ENCODE measurements at regions not wholly inside any gene's neighbourhood (a gene's known extent, or its start where the extent isn't known, plus 50 kb on each side); places are given as distances from the start of the nearest gene placed in this dataset.

- Mint-ChIP-seq H3K4me3 (no peak overlapping the region), H3K27me3 (no peaks in the 10 kb centered on the region), H3K4me1 (no peaks in the 10 kb centered on the region), H3K9me3 (peaks cover 0 to 2% (median 0%) of the 10 kb centered on the region in 7 donors), H3K36me3 (no peaks in the 10 kb centered on the region), H3K27ac (no peak overlapping the region)
- H3K4me1 ChIP-seq (ENCODE audit: control insufficient read depth, insufficient read depth, low read length, poor library complexity, severe bottlenecking): no peaks in the 10 kb centered on the region
- H3K27me3 ChIP-seq (ENCODE audit: control insufficient read depth, insufficient read depth, low read length): no peaks in the 10 kb centered on the region
- H3K27ac ChIP-seq (ENCODE audit: insufficient read depth, low read length, poor library complexity, severe bottlenecking): no peak overlapping the region
- no peak for ATAC-seq (ENCODE audit: low read depth in 2 of 2)
- no peak for DNase-seq
- no peak overlapping the region for H3K4me3 ChIP-seq (ENCODE audit: low read depth, low read length)
- no peaks in the 10 kb centered on the region for H3K36me3 ChIP-seq (ENCODE audit: control insufficient read depth, insufficient read depth, low read length)
- H3K9me3 ChIP-seq (ENCODE audit: control insufficient read depth in 2 of 2, low read length in 2 of 2): no peaks in the 10 kb centered on the region
Measured at GRCh38 chr1:30250338-30250983, 472.9 kb downstream of the MATN1 start.

DNA sequence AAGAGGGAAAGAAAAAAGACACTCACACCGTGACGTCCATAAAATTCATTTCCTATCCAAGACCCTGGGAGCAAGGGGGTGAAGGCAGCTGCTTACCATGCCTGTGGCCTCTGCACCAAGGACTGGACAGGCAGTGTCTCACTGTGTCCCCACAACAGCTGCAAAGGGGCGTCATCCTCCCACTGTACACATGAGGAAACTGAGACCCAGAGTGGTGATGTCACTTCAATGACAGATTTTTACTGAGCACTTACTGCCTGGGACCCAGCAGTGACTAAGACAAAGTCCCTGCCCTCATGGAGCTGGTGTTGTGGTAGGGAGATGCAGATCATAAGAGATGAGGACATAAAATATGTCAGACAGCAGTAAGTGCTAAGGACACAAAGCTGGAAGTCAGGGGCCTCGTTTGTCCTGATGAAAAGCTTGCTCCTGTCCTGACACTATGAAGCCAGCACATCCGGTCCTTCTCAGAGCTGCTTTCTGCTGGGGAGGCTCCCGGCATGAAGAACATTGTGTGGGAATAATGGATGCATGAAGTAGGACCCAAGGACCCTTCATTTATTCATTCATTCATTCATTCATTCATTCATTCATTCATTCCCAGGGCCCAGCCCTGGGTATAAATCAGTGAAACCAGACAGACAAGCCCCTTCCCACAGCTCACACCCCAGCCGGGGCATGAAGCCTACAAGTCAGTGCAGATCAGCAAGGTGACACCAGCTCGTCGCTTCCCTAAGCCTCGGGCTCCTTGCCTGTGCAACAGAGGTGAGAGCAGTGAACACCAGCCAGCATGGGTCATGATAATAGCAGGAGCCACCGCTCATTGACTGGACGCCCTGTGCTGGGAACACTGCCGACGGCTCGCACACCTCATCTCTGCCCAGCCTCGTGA is 473.7 kb downstream of the MATN1 start:
- H3K4me3 ChIP-seq (ENCODE audit: low read depth, low read length): no peak overlapping the region
- no peaks in the 10 kb centered on the region for H3K4me1 Mint-ChIP-seq
- peaks cover 0 to 2% (median 0%) of the 10 kb centered on the region in 7 donors for H3K9me3 Mint-ChIP-seq
- no peak overlapping the region for H3K4me3 Mint-ChIP-seq
- H3K9me3 ChIP-seq (ENCODE audit: control insufficient read depth in 2 of 2, low read length in 2 of 2): no peaks in the 10 kb centered on the region
- no peaks in the 10 kb centered on the region for H3K4me1 ChIP-seq (ENCODE audit: control insufficient read depth, insufficient read depth, low read length, poor library complexity, severe bottlenecking)
- H3K36me3 ChIP-seq (ENCODE audit: control insufficient read depth, insufficient read depth, low read length): no peaks in the 10 kb centered on the region
- no peaks in the 10 kb centered on the region for H3K27me3 ChIP-seq (ENCODE audit: control insufficient read depth, insufficient read depth, low read length)
- no peaks in the 10 kb centered on the region for H3K36me3 Mint-ChIP-seq
- H3K27me3 Mint-ChIP-seq: peaks cover 3% of the 10 kb centered on the region
- no peak overlapping the region for H3K27ac ChIP-seq (ENCODE audit: insufficient read depth, low read length, poor library complexity, severe bottlenecking)
- no peak for DNase-seq
- no peak for ATAC-seq (ENCODE audit: low read depth in 2 of 2)
- H3K27ac Mint-ChIP-seq: no peak overlapping the region

GRCh38 chr1:30248774-30249173 is 474.6 kb downstream of the MATN1 start:
- Histone ChIP-seq H3K27ac (ENCODE audit: insufficient read depth, low read length, poor library complexity, severe bottlenecking) (no peak overlapping the region), H3K4me3 (ENCODE audit: low read depth, low read length) (no peak overlapping the region), H3K27me3 (ENCODE audit: control insufficient read depth, insufficient read depth, low read length) (peaks cover 2% of the 10 kb centered on the region), H3K9me3 (ENCODE audit: control insufficient read depth in 2 of 2, low read length in 2 of 2) (no peaks in the 10 kb centered on the region), H3K36me3 (ENCODE audit: control insufficient read depth, insufficient read depth, low read length) (no peaks in the 10 kb centered on the region), H3K4me1 (ENCODE audit: control insufficient read depth, insufficient read depth, low read length, poor library complexity, severe bottlenecking) (no peaks in the 10 kb centered on the region)
- H3K4me1 Mint-ChIP-seq: no peaks in the 10 kb centered on the region
- no peak overlapping the region for H3K4me3 Mint-ChIP-seq
- no peaks in the 10 kb centered on the region for H3K36me3 Mint-ChIP-seq
- H3K27me3 Mint-ChIP-seq: peaks cover 4% of the 10 kb centered on the region
- no peak overlapping the region for H3K27ac Mint-ChIP-seq
- peaks cover 0 to 2% (median 0%) of the 10 kb centered on the region in 7 donors for H3K9me3 Mint-ChIP-seq
- no peak for DNase-seq
- no peak for ATAC-seq (ENCODE audit: low read depth in 2 of 2)

- Mint-ChIP-seq H3K27ac (no peak overlapping the region), H3K27me3 (peaks cover 4% of the 10 kb centered on the region), H3K4me3 (no peak overlapping the region), H3K36me3 (no peaks in the 10 kb centered on the region), H3K9me3 (peaks cover 0 to 2% (median 0%) of the 10 kb centered on the region in 7 donors), H3K4me1 (no peaks in the 10 kb centered on the region)
- peaks cover 3% of the 10 kb centered on the region for H3K27me3 ChIP-seq (ENCODE audit: control insufficient read depth, insufficient read depth, low read length)
- no peaks in the 10 kb centered on the region for H3K9me3 ChIP-seq (ENCODE audit: control insufficient read depth in 2 of 2, low read length in 2 of 2)
- no peaks in the 10 kb centered on the region for H3K4me1 ChIP-seq (ENCODE audit: control insufficient read depth, insufficient read depth, low read length, poor library complexity, severe bottlenecking)
- H3K4me3 ChIP-seq (ENCODE audit: low read depth, low read length): no peak overlapping the region
- ATAC-seq (ENCODE audit: low read depth in 2 of 2) (no peak), DNase-seq (no peak)
- H3K36me3 ChIP-seq (ENCODE audit: control insufficient read depth, insufficient read depth, low read length): no peaks in the 10 kb centered on the region
- no peak overlapping the region for H3K27ac ChIP-seq (ENCODE audit: insufficient read depth, low read length, poor library complexity, severe bottlenecking)
Measured at GRCh38 chr1:30248373-30248772, 475.0 kb downstream of the MATN1 start.

DNA sequence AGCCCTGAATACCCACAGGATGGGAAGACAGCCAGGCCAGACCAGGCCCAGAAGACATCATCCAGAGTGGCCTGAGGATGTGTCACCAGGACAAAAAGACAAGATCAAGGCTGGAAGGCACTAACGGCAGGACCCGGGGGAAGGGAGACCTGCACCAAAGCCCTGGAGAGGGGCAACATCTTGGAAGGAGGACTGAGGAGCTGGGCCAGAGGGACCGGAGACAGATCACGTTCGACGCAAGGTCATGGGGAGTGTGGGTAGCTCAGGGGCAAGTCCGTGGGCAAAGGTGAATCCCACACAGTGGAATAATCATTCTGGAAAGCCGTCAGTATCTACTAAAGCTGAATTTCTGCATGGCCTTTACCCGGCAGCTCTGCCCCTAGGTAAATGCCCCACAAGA is 478.6 kb downstream of the MATN1 start:
- Mint-ChIP-seq H3K4me1 (no peaks in the 10 kb centered on the region), H3K9me3 (peaks cover 0 to 2% (median 0%) of the 10 kb centered on the region in 7 donors), H3K27me3 (peaks cover 11% of the 10 kb centered on the region), H3K36me3 (no peaks in the 10 kb centered on the region), H3K27ac (no peak overlapping the region), H3K4me3 (no peak overlapping the region)
- H3K36me3 ChIP-seq (ENCODE audit: control insufficient read depth, insufficient read depth, low read length): no peaks in the 10 kb centered on the region
- ATAC-seq (ENCODE audit: low read depth in 2 of 2): no peak
- peaks cover 3% of the 10 kb centered on the region for H3K27me3 ChIP-seq (ENCODE audit: control insufficient read depth, insufficient read depth, low read length)
- H3K4me3 ChIP-seq (ENCODE audit: low read depth, low read length): no peak overlapping the region
- DNase-seq: no peak
- H3K27ac ChIP-seq (ENCODE audit: insufficient read depth, low read length, poor library complexity, severe bottlenecking): no peak overlapping the region
- no peaks in the 10 kb centered on the region for H3K9me3 ChIP-seq (ENCODE audit: control insufficient read depth in 2 of 2, low read length in 2 of 2)
- H3K4me1 ChIP-seq (ENCODE audit: control insufficient read depth, insufficient read depth, low read length, poor library complexity, severe bottlenecking): no peaks in the 10 kb centered on the region

DNA sequence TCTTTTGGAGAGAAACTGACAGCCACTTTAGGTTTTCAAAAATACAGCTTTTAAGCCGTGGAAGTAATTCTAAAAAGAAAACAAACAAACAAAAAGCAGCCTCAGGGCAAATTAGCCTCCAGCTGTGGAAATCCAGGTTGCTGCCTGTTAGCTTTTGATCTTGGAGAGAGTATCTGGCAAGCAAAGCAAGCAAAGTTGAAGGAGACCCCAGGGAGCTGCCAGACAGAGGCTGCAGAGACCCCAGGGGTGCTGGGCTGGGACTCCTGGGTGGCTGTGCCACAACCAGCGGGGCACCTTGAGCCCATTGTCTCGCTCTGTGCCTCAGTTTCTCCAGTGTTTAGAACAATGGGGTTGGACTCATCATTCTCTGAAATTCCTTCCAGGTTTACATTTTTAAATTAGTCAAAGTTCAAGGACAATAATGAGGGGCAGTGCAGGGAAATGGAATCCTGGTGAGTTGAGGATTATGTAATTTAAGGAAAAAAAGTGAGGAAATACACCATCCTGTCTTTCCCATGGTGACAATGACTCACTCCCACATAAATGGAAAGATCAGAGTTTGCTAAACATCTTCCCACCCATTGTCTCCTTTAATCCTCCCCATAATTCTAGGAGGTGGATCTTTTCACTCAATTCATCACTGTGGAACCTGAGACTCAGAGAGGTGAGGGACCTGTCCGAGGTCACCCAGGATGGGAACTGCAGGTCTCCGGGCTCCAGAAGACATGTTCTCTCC is 480.5 kb downstream of the MATN1 start:
- no peaks in the 10 kb centered on the region for H3K36me3 Mint-ChIP-seq
- H3K4me3 Mint-ChIP-seq: no peak overlapping the region
- no peaks in the 10 kb centered on the region for H3K4me1 ChIP-seq (ENCODE audit: control insufficient read depth, insufficient read depth, low read length, poor library complexity, severe bottlenecking)
- no peak overlapping the region for H3K27ac ChIP-seq (ENCODE audit: insufficient read depth, low read length, poor library complexity, severe bottlenecking)
- DNase-seq (no peak), ATAC-seq (ENCODE audit: low read depth in 2 of 2) (no peak)
- no peak overlapping the region for H3K27ac Mint-ChIP-seq
- H3K27me3 ChIP-seq (ENCODE audit: control insufficient read depth, insufficient read depth, low read length): peaks cover 3% of the 10 kb centered on the region
- no peaks in the 10 kb centered on the region for H3K36me3 ChIP-seq (ENCODE audit: control insufficient read depth, insufficient read depth, low read length)
- H3K9me3 ChIP-seq (ENCODE audit: control insufficient read depth in 2 of 2, low read length in 2 of 2): no peaks in the 10 kb centered on the region
- H3K27me3 Mint-ChIP-seq: peaks cover 13% of the 10 kb centered on the region
- H3K4me3 ChIP-seq (ENCODE audit: low read depth, low read length): no peak overlapping the region
- no peaks in the 10 kb centered on the region for H3K4me1 Mint-ChIP-seq
- peaks cover 0 to 4% (median 0%) of the 10 kb centered on the region in 7 donors for H3K9me3 Mint-ChIP-seq

DNA sequence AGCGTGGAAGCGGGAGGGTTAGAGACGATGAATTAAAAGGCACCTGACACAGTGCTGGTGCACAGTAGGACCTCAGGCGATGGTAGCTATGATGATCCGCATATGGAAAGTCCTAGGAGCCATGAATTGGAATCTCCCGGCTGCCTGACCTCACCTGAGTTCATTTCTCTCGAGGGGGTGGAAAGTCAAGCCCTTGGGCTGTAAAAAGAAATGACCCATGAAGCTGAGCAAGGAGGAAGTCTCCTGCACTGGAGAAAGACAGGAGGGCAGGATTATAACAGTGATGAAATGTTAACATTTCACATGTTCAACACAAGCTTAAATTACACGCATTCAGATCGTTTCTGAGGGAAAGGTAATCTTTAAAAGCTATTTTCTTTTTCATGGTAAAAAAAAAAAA is 481.2 kb downstream of the MATN1 start:
- no peak for DNase-seq
- no peaks in the 10 kb centered on the region for H3K9me3 ChIP-seq (ENCODE audit: control insufficient read depth in 2 of 2, low read length in 2 of 2)
- Mint-ChIP-seq H3K4me3 (no peak overlapping the region), H3K27ac (no peak overlapping the region), H3K27me3 (peaks cover 17% of the 10 kb centered on the region), H3K36me3 (no peaks in the 10 kb centered on the region), H3K9me3 (peaks cover 0 to 4% (median 0%) of the 10 kb centered on the region in 7 donors), H3K4me1 (no peaks in the 10 kb centered on the region)
- H3K27me3 ChIP-seq (ENCODE audit: control insufficient read depth, insufficient read depth, low read length): peaks cover 3% of the 10 kb centered on the region
- H3K36me3 ChIP-seq (ENCODE audit: control insufficient read depth, insufficient read depth, low read length): no peaks in the 10 kb centered on the region
- no peaks in the 10 kb centered on the region for H3K4me1 ChIP-seq (ENCODE audit: control insufficient read depth, insufficient read depth, low read length, poor library complexity, severe bottlenecking)
- no peak overlapping the region for H3K27ac ChIP-seq (ENCODE audit: insufficient read depth, low read length, poor library complexity, severe bottlenecking)
- H3K4me3 ChIP-seq (ENCODE audit: low read depth, low read length): no peak overlapping the region
- ATAC-seq (ENCODE audit: low read depth in 2 of 2): no peak
